Pancreas (tissue), 10 donors: ENCODE measurements at regions not wholly inside any gene's neighbourhood (a gene's known extent, or its start where the extent isn't known, plus 50 kb on each side); places are given as distances from the start of the nearest gene placed in this dataset.

ENCODE experiments used
- ATAC-seq, 4 donors: fragments of 200-7000 bp; cut with Tn5 transposase; one replicate each; pipeline versions ENCODE4 v1.8.0 to v1.9.1; 2020; ENCODE audit warnings: mild to moderate bottlenecking in 4 of 4, moderate library complexity in 4 of 4
- DNase-seq, 6 donors: peaks; one replicate each; pipeline ENCODE4 v3.0.0-alpha.2; 2020
- FAIRE-seq: peaks from 2 replicates; lab custom pipeline; 2012; peaks lifted over from hg19 to GRCh38; lab: Jason Lieb, UNC
- H3K27ac ChIP-seq, 4 donors: fragments of 200-600 bp; sonication (generic); 1 replicate in 3 of 4; 2 replicates in 1 of 4; pipeline versions ENCODE4 v1.5.0 to v1.8.0; 2020
- H3K27me3 ChIP-seq, 4 donors: fragments of 200-600 bp; one replicate each; pipeline ENCODE4 v1.8.0; 2021
- H3K36me3 ChIP-seq, 3 donors: fragments of 200-600 bp; sonication (generic) in 1 of 3; one replicate each; pipeline versions ENCODE4 v1.5.0 to v1.8.0; 2020 to 2021
- H3K4me1 ChIP-seq, 3 donors: fragments of 200-600 bp; one replicate each; pipeline ENCODE4 v1.8.0; 2021
- H3K4me3 ChIP-seq, 4 donors: fragments of 200-600 bp; sonication (generic) in 2 of 4; one replicate each; pipeline versions ENCODE4 v1.5.0 to v1.8.0; 2020 to 2021
- H3K9me3 ChIP-seq, 4 donors: fragments of 200-600 bp; one replicate each; pipeline ENCODE4 v1.8.0; 2021
- CTCF ChIP-seq, 4 donors: fragments of 200-600 bp; sonication (generic) in 3 of 4; IDR thresholded peaks; one replicate each; pipeline versions ENCODE4 v1.5.0 to v1.8.0; 2021; ENCODE audit warnings: antibody characterized with exemption in 4 of 4
- WGBS, 2 donors: extraction: QIAGEN DNeasy Blood & Tissue Kit; methylation state at CpG; one replicate each; pipeline ENCODE4 v1.1.7; 2013; 5-methylcytosine and 5-hydroxymethylcytosine counted together
- intact Hi-C, 3 donors: fragments of 100-400 bp; cut with DNase I; formaldehyde crosslinking; loops; one replicate each; pipeline versions ENCODE4 v1.11.1 to v1.14.2; 2022
- donor health status: healthy with polysubstance abuse.
- donor health status: DM: no; HTN: no; CAD: no; lungs with moderate emphysema.
- donor health status: DM: no; HTN: no; CAD: no.
- donor health status: control.
- donor health status: control.
- donor health status: Bipolar disorder and iron deficiency.
- donor health status: DM: yes; HTN: yes; CAD: no.
- donor health status: DM: no; HTN: no; CAD: no.
- donor health status: DM: no; HTN: no; CAD: no.
- donor health status: DM: yes; HTN: yes; CAD: no.

DNA sequence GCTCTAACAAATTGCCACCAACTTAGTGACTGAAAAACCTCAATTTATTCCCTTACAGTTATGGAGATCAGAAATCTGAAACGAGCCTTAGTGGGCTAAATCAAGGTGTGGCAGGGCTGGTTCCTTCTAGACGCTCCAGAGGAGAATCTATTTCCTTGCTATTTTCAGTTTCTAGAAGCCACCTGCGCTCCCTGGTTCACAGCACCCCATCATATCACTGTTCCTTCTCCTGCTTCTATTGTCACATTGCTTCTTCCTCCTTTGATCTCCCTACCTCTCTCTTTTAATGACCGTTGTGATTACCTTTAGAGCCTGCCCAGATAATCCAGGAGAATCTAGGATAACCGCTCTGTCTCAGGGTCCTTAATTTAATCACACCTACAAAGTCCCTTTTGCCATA lies 596.6 kb downstream of the PLCL1 start:
- 44 to 49% methylated on average over 5 of the region's 5 CpGs for WGBS, 2 donors
- Histone ChIP-seq H3K4me1 (no peaks in the 10 kb centered on the region), H3K4me3 (no peak overlapping the region), H3K27ac (no peak overlapping the region), H3K9me3 (no peaks in the 10 kb centered on the region), H3K27me3 (no peaks in the 10 kb centered on the region), H3K36me3 (no peaks in the 10 kb centered on the region)
- intact Hi-C loops, result no loop called here
- FAIRE-seq (no peak), ATAC-seq (no peak), DNase-seq (no peak)
- no peak for TF ChIP-seq CTCF (IDR thresholded peaks at IDR 0.05)

- 51 to 61% methylated on average over 2 of the region's 2 CpGs for WGBS, 2 donors
- intact Hi-C loops, result no loop called here
- H3K27me3 ChIP-seq, result no peaks in the 10 kb centered on the region
- no peaks in the 10 kb centered on the region for H3K36me3 ChIP-seq
- ATAC-seq (no peak), DNase-seq (no peak), FAIRE-seq (no peak)
- H3K27ac ChIP-seq, result no peak overlapping the region
- H3K4me3 ChIP-seq, result no peak overlapping the region
- H3K9me3 ChIP-seq, result no peaks in the 10 kb centered on the region
- H3K4me1 ChIP-seq, result no peaks in the 10 kb centered on the region
- no peak for TF ChIP-seq CTCF (IDR thresholded peaks at IDR 0.05)
Observed at GRCh38 chr2:198394208-198394607, 589.8 kb downstream of the PLCL1 start.

- no peak for ATAC-seq
- WGBS, 2 donors, result 79 to 82% methylated on average over 3 of the region's 3 CpGs
Observed at GRCh38 chr2:198390670-198391069, 586.3 kb downstream of the PLCL1 start.

DNA sequence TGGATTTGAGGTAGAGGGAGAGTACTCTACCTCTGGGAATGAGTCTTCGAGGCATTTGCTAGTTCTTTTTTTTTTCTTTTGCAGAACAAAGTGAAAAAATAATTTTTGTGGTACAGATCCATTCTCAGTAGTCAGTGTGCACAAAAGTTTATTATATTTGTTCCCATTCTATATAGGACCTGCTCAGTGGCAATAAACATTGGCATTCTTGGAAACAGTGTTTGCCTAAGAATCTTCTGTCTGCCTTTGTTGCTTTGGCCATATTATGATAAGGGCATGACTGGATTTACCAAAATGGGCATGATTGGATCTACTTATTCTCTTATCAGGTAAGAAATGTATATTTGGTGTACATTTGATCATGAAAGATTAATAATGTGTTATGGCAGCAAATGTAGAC lies 583.3 kb downstream of the PLCL1 start:
- Histone ChIP-seq H3K4me1 (no peaks in the 10 kb centered on the region), H3K36me3 (no peaks in the 10 kb centered on the region), H3K27me3 (no peaks in the 10 kb centered on the region), H3K27ac (no peak overlapping the region), H3K4me3 (no peak overlapping the region), H3K9me3 (no peaks in the 10 kb centered on the region)
- FAIRE-seq (no peak), ATAC-seq (no peak), DNase-seq (no peak)
- intact Hi-C loops, result no loop called here
- no peak for TF ChIP-seq CTCF (IDR thresholded peaks at IDR 0.05)
- WGBS, 2 donors, result 0 to 3% methylated on average over 1 of the region's 1 CpG

More at GRCh38 chr2:198390670-198391069, 586.3 kb downstream of the PLCL1 start:
- Histone ChIP-seq H3K4me3 (no peak overlapping the region), H3K27ac (no peak overlapping the region), H3K9me3 (no peaks in the 10 kb centered on the region), H3K4me1 (no peaks in the 10 kb centered on the region), H3K36me3 (no peaks in the 10 kb centered on the region), H3K27me3 (no peaks in the 10 kb centered on the region)
- DNase-seq, result no peak
- no peak for FAIRE-seq
- TF ChIP-seq CTCF (IDR thresholded peaks at IDR 0.05), result no peak
- intact Hi-C loops, result no loop called here

DNA sequence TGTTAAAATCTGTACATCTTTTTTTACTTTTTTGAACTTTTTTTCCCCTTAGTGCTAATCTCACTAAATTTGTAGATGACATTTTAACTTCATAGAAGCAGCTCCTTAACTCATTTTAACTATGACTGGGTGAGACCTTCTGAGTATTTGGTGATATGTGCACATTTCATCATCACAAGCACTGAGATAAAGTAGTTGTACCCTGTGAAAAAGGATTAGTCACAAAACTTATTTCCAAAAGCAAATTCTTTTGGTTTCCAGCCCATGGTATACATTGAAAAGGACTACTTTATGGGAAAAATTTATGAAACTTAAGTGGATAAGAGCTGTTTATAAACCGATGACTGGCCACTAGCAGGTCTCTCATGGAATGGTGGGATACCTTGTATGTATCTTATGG lies 581.5 kb downstream of the PLCL1 start:
- Histone ChIP-seq H3K4me1 (no peaks in the 10 kb centered on the region), H3K27ac (no peak overlapping the region), H3K36me3 (no peaks in the 10 kb centered on the region), H3K4me3 (no peak overlapping the region), H3K9me3 (no peaks in the 10 kb centered on the region), H3K27me3 (no peaks in the 10 kb centered on the region)
- FAIRE-seq, result no peak
- no peak for ATAC-seq
- no peak for TF ChIP-seq CTCF (IDR thresholded peaks at IDR 0.05)
- no peak for DNase-seq
- 77 to 82% methylated on average over 1 of the region's 1 CpG for WGBS, 2 donors
- intact Hi-C loops, result no loop called here
